H9 (cell line): ENCODE measurements at regions not wholly inside any gene's neighbourhood (a gene's known extent, or its start where the extent isn't known, plus 50 kb on each side); places are given as distances from the start of the nearest gene placed in this dataset.

Source experiments
- DNase-seq: peaks from one replicate; pipeline ENCODE4 v3.0.0-alpha.2; 2017
- H2AFZ ChIP-seq: one replicate; pipeline ENCODE4 v1.6.1; 2013; ENCODE audit warnings: mild to moderate bottlenecking, low read length, control low read depth, moderate library complexity
- H2AK5ac ChIP-seq: 2 replicates; pipeline ENCODE4 v1.6.1; 2013; ENCODE audit warnings: low read length, control low read depth, mixed read lengths; ENCODE audit not compliant: insufficient read length
- H2BK120ac ChIP-seq: one replicate; pipeline ENCODE4 v1.6.1; 2013; ENCODE audit warnings: low read depth, mild to moderate bottlenecking, low read length, control low read depth, inconsistent platforms; ENCODE audit not compliant: poor library complexity, severe bottlenecking
- H2BK12ac ChIP-seq: 2 replicates; pipeline ENCODE4 v1.6.1; 2013; ENCODE audit warnings: low read length, control low read depth, mixed read lengths, low read depth; ENCODE audit not compliant: insufficient read length
- H2BK15ac ChIP-seq: 2 replicates; pipeline ENCODE4 v1.6.1; 2013; ENCODE audit warnings: low read depth, low read length, control low read depth
- H2BK20ac ChIP-seq: one replicate; pipeline ENCODE4 v1.6.1; 2013; ENCODE audit warnings: low read depth, mild to moderate bottlenecking, low read length, control low read depth, inconsistent platforms; ENCODE audit not compliant: poor library complexity, severe bottlenecking
- H2BK5ac ChIP-seq: 2 replicates; pipeline ENCODE4 v1.6.1; 2013; ENCODE audit warnings: low read length, control low read depth, mixed read lengths; ENCODE audit not compliant: insufficient read length
- H3K14ac ChIP-seq: 2 replicates; pipeline ENCODE4 v1.6.1; 2013; ENCODE audit warnings: low read length, control low read depth; ENCODE audit not compliant: insufficient read depth
- H3K18ac ChIP-seq: 2 replicates; pipeline ENCODE4 v1.6.1; 2013; ENCODE audit warnings: low read depth, mild to moderate bottlenecking, mixed read lengths, low read length, control low read depth; ENCODE audit not compliant: insufficient read length
- H3K23ac ChIP-seq: 2 replicates; pipeline ENCODE4 v1.6.1; 2013; ENCODE audit warnings: low read length, control low read depth, mixed read lengths, low read depth; ENCODE audit not compliant: insufficient read length
- H3K23me2 ChIP-seq: 2 replicates; pipeline ENCODE4 v1.6.1; 2013; ENCODE audit warnings: low read depth, mild to moderate bottlenecking, mixed read lengths, low read length, control low read depth; ENCODE audit not compliant: insufficient read length, poor library complexity, severe bottlenecking
- H3K27ac ChIP-seq: 2 replicates; pipeline ENCODE4 v1.5.1; 2013; ENCODE audit warnings: low read length, control low read depth, mixed read lengths, low read depth; ENCODE audit not compliant: insufficient read length
- H3K27me3 ChIP-seq: 2 replicates; pipeline ENCODE4 v1.6.1; 2013; ENCODE audit warnings: low read length, control low read depth, inconsistent platforms; ENCODE audit not compliant: insufficient read depth
- H3K4ac ChIP-seq: 2 replicates; pipeline ENCODE4 v1.6.1; 2013; ENCODE audit warnings: low read depth, mild to moderate bottlenecking, control low read depth, inconsistent platforms, low read length, moderate library complexity
- H3K4me1 ChIP-seq: 2 replicates; pipeline ENCODE4 v1.6.1; 2013; ENCODE audit warnings: low read length, control low read depth, inconsistent platforms; ENCODE audit not compliant: insufficient read depth
- H3K4me2 ChIP-seq: 2 replicates; pipeline ENCODE4 v1.6.1; 2013; ENCODE audit warnings: low read length, control low read depth, mixed read lengths; ENCODE audit not compliant: insufficient read length, insufficient read depth
- H3K56ac ChIP-seq: 2 replicates; pipeline ENCODE4 v1.6.1; 2013; ENCODE audit warnings: low read depth, mild to moderate bottlenecking, mixed read lengths, low read length, control low read depth; ENCODE audit not compliant: insufficient read length
- H3K79me1 ChIP-seq: 2 replicates; pipeline ENCODE4 v1.6.1; 2013; ENCODE audit warnings: low read depth, mild to moderate bottlenecking, moderate library complexity, low read length, control low read depth, inconsistent platforms; ENCODE audit not compliant: insufficient read depth, poor library complexity, severe bottlenecking
- H3K79me2 ChIP-seq: 2 replicates; pipeline ENCODE4 v1.6.1; 2013; ENCODE audit warnings: low read length, control low read depth, inconsistent platforms; ENCODE audit not compliant: insufficient read depth
- H3K9ac ChIP-seq: 2 replicates; pipeline ENCODE4 v1.6.1; 2013; ENCODE audit warnings: low read length, control low read depth, mixed read lengths; ENCODE audit not compliant: insufficient read length; ENCODE audit errors: extremely low read depth
- H3K9me3 ChIP-seq: one replicate; pipeline ENCODE4 v1.6.1; 2013; ENCODE audit warnings: low read depth, low read length, inconsistent platforms; ENCODE audit not compliant: control insufficient read depth
- H3T11ph ChIP-seq: one replicate; pipeline ENCODE4 v1.6.1; 2013; ENCODE audit warnings: mild to moderate bottlenecking, low read length, control low read depth, inconsistent platforms
- H4K20me1 ChIP-seq: one replicate; pipeline ENCODE4 v1.6.1; 2013; ENCODE audit not compliant: control insufficient read depth, insufficient read length, insufficient read depth
- H4K5ac ChIP-seq: 2 replicates; pipeline ENCODE4 v1.6.1; 2013; ENCODE audit warnings: low read depth, mild to moderate bottlenecking, mixed read lengths, low read length, control low read depth; ENCODE audit not compliant: insufficient read length
- H4K8ac ChIP-seq: replicated peaks from 2 replicates; pipeline ENCODE4 v1.6.1; 2013; ENCODE audit warnings: low read length, control low read depth, mixed read lengths, low read depth; ENCODE audit not compliant: insufficient read length
- H4K91ac ChIP-seq: 2 replicates; pipeline ENCODE4 v1.6.1; 2013; ENCODE audit warnings: low read depth, mild to moderate bottlenecking, moderate library complexity, mixed read lengths, low read length, control low read depth; ENCODE audit not compliant: insufficient read length
- H3K27ac Mint-ChIP-seq, 3 experiments: 2 replicates in 2 of 3; 3 replicates in 1 of 3; pipeline ENCODE4 v1.8.0; 2020 to 2021; ENCODE audit warnings: mixed read lengths in 3 of 3, mild to moderate bottlenecking in 1 of 3, moderate library complexity in 1 of 3
- H3K27me3 Mint-ChIP-seq: 2 replicates; pipeline ENCODE4 v1.8.0; 2021; ENCODE audit warnings: low read depth, mild to moderate bottlenecking, moderate library complexity, mixed read lengths
- H3K36me3 Mint-ChIP-seq, 3 experiments: 2 replicates in 2 of 3; 3 replicates in 1 of 3; pipeline ENCODE4 v1.8.0; 2020 to 2021; ENCODE audit warnings: low read depth in 3 of 3, mixed read lengths in 3 of 3; ENCODE audit not compliant: insufficient read depth in 1 of 3
- H3K4me1 Mint-ChIP-seq, 2 experiments: 2 replicates each; pipeline ENCODE4 v1.8.0; 2020; ENCODE audit warnings: mixed read lengths in 2 of 2
- H3K4me3 Mint-ChIP-seq, 2 experiments: 2 replicates in 1 of 2; 3 replicates in 1 of 2; pipeline ENCODE4 v1.8.0; 2020 to 2021; ENCODE audit warnings: mild to moderate bottlenecking in 2 of 2, mixed read lengths in 2 of 2, moderate library complexity in 1 of 2
- H3K9me3 Mint-ChIP-seq, 2 experiments: 2 replicates in 1 of 2; 3 replicates in 1 of 2; pipeline ENCODE4 v1.8.0; 2020; ENCODE audit warnings: mild to moderate bottlenecking in 2 of 2, mixed read lengths in 2 of 2, moderate library complexity in 1 of 2
- CTCF ChIP-seq: fragments of 200-600 bp; sonication (generic); conservative IDR thresholded peaks from 3 replicates; pipeline ENCODE4 v1.8.0; 2021; ENCODE audit warnings: antibody characterized with exemption, mild to moderate bottlenecking
- WGBS: extraction: QIAGEN DNeasy Blood & Tissue Kit; methylation state at CpG from one replicate; pipeline ENCODE4 v1.1.7; 2013; ENCODE audit warnings: missing lambda C conversion rate, low lambda C conversion rate, mixed read lengths; ENCODE audit not compliant: insufficient read length; ENCODE audit errors: extremely low coverage; 5-methylcytosine and 5-hydroxymethylcytosine counted together

GRCh38 chr17:56074361-56074890 is 78.8 kb upstream of the ANKFN1 start:
- no peak overlapping the region for H3K18ac ChIP-seq
- H2AK5ac ChIP-seq: no peak overlapping the region
- no peaks in the 10 kb centered on the region; the same call in 1 of the 2 replicates for H3K27me3 Mint-ChIP-seq
- H3T11ph ChIP-seq: no peak overlapping the region
- no peaks in the 10 kb centered on the region for H3K9me3 ChIP-seq
- WGBS: no CpG with 5 or more reads among the region's 6 CpGs
- no peak overlapping the region for H4K91ac ChIP-seq
- no peak overlapping the region for H4K5ac ChIP-seq
- no peaks in the 10 kb centered on the region for H3K4me1 ChIP-seq
- H3K27ac Mint-ChIP-seq: peak overlapping the region in 1 of 3 experiments; percentile 37; a peak in 2 of 7 replicates
- no peak overlapping the region for H3K4me2 ChIP-seq
- H3K23me2 ChIP-seq: no peaks in the 10 kb centered on the region
- H2BK120ac ChIP-seq: no peak overlapping the region
- no peaks in the 10 kb centered on the region for H3K79me1 ChIP-seq
- no peak overlapping the region for H3K4ac ChIP-seq
- DNase-seq: no peak
- no peak for TF ChIP-seq CTCF
- no peak overlapping the region for H2BK12ac ChIP-seq
- H2AFZ ChIP-seq: no peak overlapping the region
- no peaks in the 10 kb centered on the region for H3K9me3 Mint-ChIP-seq
- H3K23ac ChIP-seq: no peak overlapping the region
- no peaks in the 10 kb centered on the region for H3K27me3 ChIP-seq
- H3K36me3 Mint-ChIP-seq: no peaks in the 10 kb centered on the region
- H2BK5ac ChIP-seq: no peak overlapping the region
- H4K20me1 ChIP-seq: no peaks in the 10 kb centered on the region
- H3K9ac ChIP-seq: no peak overlapping the region
- no peak overlapping the region for H2BK20ac ChIP-seq
- H3K56ac ChIP-seq: no peak overlapping the region
- no peaks in the 10 kb centered on the region for H3K4me1 Mint-ChIP-seq
- H2BK15ac ChIP-seq: no peak overlapping the region
- H3K14ac ChIP-seq: no peak overlapping the region
- H3K27ac ChIP-seq: no peak overlapping the region
- H3K4me3 Mint-ChIP-seq: no peak overlapping the region
- no peak overlapping the region for H4K8ac ChIP-seq
- H3K79me2 ChIP-seq: no peaks in the 10 kb centered on the region
